ENCODE measurements at regions not wholly inside any gene's neighbourhood (a gene's known extent, or its start where the extent isn't known, plus 50 kb on each side); places are given as distances from the start of the nearest gene placed in this dataset.

DNA sequence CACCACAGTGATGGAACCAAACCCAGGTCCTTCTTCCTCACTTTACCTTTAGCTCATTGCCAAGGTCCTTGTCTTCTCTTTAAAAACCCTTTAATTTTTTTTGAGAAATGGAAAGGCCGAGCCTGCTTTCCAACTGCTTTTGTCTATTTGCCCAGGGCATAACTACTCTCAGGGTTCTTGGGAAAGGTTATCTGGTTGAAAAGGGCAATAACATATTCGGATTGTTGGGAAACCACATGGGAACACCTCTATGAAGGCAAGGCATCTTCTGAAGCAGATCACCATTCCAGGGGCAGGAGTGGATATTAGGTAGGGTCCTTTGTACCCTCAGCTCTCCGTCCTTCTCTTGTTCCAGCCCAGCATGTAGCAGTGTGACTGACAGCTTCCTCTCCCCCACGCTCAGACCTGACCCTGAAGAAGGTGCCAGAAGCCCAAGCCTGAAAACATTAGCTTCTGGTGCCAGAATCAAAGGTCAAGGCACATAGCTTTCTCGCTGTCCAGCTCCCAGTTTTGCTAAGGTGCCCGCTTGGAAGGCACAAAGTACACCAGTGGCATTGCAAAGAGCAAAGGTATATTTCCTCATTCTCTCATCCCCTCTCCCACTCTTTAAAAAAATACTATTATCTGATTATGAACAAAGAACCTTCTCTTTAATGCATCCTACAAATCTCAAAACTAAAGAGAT, 123.2 kb upstream of the LINC00305 start:
- Histone ChIP-seq H3K27ac (ENCODE audit: low read length) (no peak overlapping the region), H3K9ac (ENCODE audit: low read depth, low read length) (no peak overlapping the region), H3K79me2 (ENCODE audit: insufficient read depth, low read length) (no peaks in the 10 kb centered on the region), H2AFZ (ENCODE audit: low read depth, low read length) (no peak overlapping the region), H4K20me1 (ENCODE audit: insufficient read depth, low read length) (no peaks in the 10 kb centered on the region), H3K4me2 (ENCODE audit: insufficient read depth, low read length) (no peak overlapping the region), H3K4me1 (ENCODE audit: insufficient read depth, low read length) (no peaks in the 10 kb centered on the region), H3K9me3 (ENCODE audit: insufficient read depth, low read length, severe bottlenecking) (no peaks in the 10 kb centered on the region), H3K27me3 (ENCODE audit: insufficient read depth, low read length, poor library complexity) (no peaks in the 10 kb centered on the region), H3K36me3 (ENCODE audit: insufficient read depth, low read length) (no peaks in the 10 kb centered on the region), H3K4me3 (ENCODE audit: low read depth in 1 of 2, low read length in 2 of 2) (no peak overlapping the region)
- DNase-seq, result no peak
- no peak for ATAC-seq (ENCODE audit: insufficient read depth, low read depth)
- TF ChIP-seq, protein P1, sequence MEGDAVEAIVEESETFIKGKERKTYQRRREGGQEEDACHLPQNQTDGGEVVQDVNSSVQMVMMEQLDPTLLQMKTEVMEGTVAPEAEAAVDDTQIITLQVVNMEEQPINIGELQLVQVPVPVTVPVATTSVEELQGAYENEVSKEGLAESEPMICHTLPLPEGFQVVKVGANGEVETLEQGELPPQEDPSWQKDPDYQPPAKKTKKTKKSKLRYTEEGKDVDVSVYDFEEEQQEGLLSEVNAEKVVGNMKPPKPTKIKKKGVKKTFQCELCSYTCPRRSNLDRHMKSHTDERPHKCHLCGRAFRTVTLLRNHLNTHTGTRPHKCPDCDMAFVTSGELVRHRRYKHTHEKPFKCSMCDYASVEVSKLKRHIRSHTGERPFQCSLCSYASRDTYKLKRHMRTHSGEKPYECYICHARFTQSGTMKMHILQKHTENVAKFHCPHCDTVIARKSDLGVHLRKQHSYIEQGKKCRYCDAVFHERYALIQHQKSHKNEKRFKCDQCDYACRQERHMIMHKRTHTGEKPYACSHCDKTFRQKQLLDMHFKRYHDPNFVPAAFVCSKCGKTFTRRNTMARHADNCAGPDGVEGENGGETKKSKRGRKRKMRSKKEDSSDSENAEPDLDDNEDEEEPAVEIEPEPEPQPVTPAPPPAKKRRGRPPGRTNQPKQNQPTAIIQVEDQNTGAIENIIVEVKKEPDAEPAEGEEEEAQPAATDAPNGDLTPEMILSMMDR (IDR thresholded peaks at IDR 0.05; ENCODE audit: borderline replicate concordance, extremely low read depth, low read length, poor library complexity, severe bottlenecking), result no peak
- TF ChIP-seq EZH2 (IDR thresholded peaks at IDR 0.05; ENCODE audit: borderline replicate concordance, low read depth, low read length, severe bottlenecking), result no peak

DNA sequence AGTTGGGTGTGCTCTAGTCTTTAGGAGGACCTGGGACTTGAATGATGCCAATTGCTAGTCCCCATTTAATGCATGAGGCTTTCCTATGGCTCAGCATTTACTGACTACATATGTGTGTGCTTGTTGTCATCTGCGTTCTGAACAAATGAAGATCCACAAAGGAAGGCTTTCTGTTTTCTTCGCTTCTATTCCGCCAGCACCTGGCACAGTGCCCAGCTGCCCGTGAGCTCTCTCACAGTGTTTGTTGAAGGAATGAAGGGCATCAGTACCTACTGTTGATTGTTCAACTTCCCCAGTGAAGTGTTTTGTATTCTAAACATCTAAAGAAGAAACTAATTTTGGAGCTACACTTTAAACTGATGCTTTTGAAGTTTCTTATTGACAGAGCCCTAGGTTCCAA, 122.4 kb upstream of the LINC00305 start:
- Histone ChIP-seq H3K27ac (ENCODE audit: low read length) (no peak overlapping the region), H3K4me3 (ENCODE audit: low read depth in 1 of 2, low read length in 2 of 2) (no peak overlapping the region), H3K36me3 (ENCODE audit: insufficient read depth, low read length) (no peaks in the 10 kb centered on the region), H3K27me3 (ENCODE audit: insufficient read depth, low read length, poor library complexity) (no peaks in the 10 kb centered on the region), H3K4me1 (ENCODE audit: insufficient read depth, low read length) (no peaks in the 10 kb centered on the region), H2AFZ (ENCODE audit: low read depth, low read length) (no peak overlapping the region), H3K9ac (ENCODE audit: low read depth, low read length) (no peak overlapping the region), H4K20me1 (ENCODE audit: insufficient read depth, low read length) (no peaks in the 10 kb centered on the region), H3K9me3 (ENCODE audit: insufficient read depth, low read length, severe bottlenecking) (no peaks in the 10 kb centered on the region), H3K4me2 (ENCODE audit: insufficient read depth, low read length) (no peak overlapping the region), H3K79me2 (ENCODE audit: insufficient read depth, low read length) (no peaks in the 10 kb centered on the region)
- ATAC-seq (ENCODE audit: insufficient read depth, low read depth) (no peak), DNase-seq (no peak)
- TF ChIP-seq, protein P1 (IDR thresholded peaks at IDR 0.05; ENCODE audit: borderline replicate concordance, extremely low read depth, low read length, poor library complexity, severe bottlenecking), result no peak
- TF ChIP-seq EZH2 (IDR thresholded peaks at IDR 0.05; ENCODE audit: borderline replicate concordance, low read depth, low read length, severe bottlenecking), result no peak

DNA sequence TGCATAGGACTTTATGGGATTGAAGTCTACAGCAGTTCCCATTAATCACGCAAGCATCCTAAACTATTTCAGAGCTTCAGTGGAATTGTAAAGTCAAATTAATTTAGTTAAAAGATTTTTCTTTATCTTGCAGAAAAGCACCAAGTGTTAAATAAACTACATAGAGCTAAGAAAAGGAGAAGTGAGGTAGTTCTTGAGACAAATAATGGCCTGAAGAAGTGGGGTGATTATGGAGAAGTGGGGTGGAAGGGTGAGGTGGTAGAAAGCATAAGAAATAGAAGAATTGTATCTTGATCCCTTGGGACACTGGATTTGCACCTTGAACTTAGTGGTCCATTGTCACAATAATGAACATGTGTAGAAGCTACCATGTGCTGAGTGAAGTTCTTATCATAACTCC, 121.7 kb upstream of the LINC00305 start:
- Histone ChIP-seq H4K20me1 (ENCODE audit: insufficient read depth, low read length) (no peaks in the 10 kb centered on the region), H3K27me3 (ENCODE audit: insufficient read depth, low read length, poor library complexity) (no peaks in the 10 kb centered on the region), H2AFZ (ENCODE audit: low read depth, low read length) (no peak overlapping the region), H3K79me2 (ENCODE audit: insufficient read depth, low read length) (no peaks in the 10 kb centered on the region), H3K4me1 (ENCODE audit: insufficient read depth, low read length) (no peaks in the 10 kb centered on the region), H3K27ac (ENCODE audit: low read length) (no peak overlapping the region), H3K4me3 (ENCODE audit: low read depth in 1 of 2, low read length in 2 of 2) (no peak overlapping the region), H3K36me3 (ENCODE audit: insufficient read depth, low read length) (no peaks in the 10 kb centered on the region), H3K9ac (ENCODE audit: low read depth, low read length) (no peak overlapping the region), H3K4me2 (ENCODE audit: insufficient read depth, low read length) (no peak overlapping the region), H3K9me3 (ENCODE audit: insufficient read depth, low read length, severe bottlenecking) (no peaks in the 10 kb centered on the region)
- no peak for DNase-seq
- ATAC-seq (ENCODE audit: insufficient read depth, low read depth), result no peak
- TF ChIP-seq EZH2 (IDR thresholded peaks at IDR 0.05; ENCODE audit: borderline replicate concordance, low read depth, low read length, severe bottlenecking), result no peak
- TF ChIP-seq, protein P1 (IDR thresholded peaks at IDR 0.05; ENCODE audit: borderline replicate concordance, extremely low read depth, low read length, poor library complexity, severe bottlenecking), result no peak

All from DND-41 (cell line).